ENCODE measurements at regions not wholly inside any gene's neighbourhood (a gene's known extent, or its start where the extent isn't known, plus 50 kb on each side); places are given as distances from the start of the nearest gene placed in this dataset.

GRCh38 chr1:244322181-244322580 lies 129.5 kb downstream of the ADSS2 start:
- TF ChIP-seq POLR2A (IDR thresholded peaks at IDR 0.05; ENCODE audit: low read depth, low read length) = no peak
- TF ChIP-seq POLR2AphosphoS5 (IDR thresholded peaks at IDR 0.05; ENCODE audit: low read depth, low read length) = no peak
- TF ChIP-seq TAF1 (IDR thresholded peaks at IDR 0.05; ENCODE audit: borderline replicate concordance, low read depth, low read length) = no peak
